Lung (tissue), 11 donors: ENCODE measurements at regions not wholly inside any gene's neighbourhood (a gene's known extent, or its start where the extent isn't known, plus 50 kb on each side); places are given as distances from the start of the nearest gene placed in this dataset.
A peak's percentile ranks its signal among the peaks of the same experiment; 100 is the strongest.
"Not testable (repeated sequence)": the region's sequence is repeated elsewhere in the genome, so short reads cannot be mapped to it uniquely, and the experiment has no call there.

Experiments
- ATAC-seq: fragments of 200-7000 bp; cut with Tn5 transposase; one replicate; pipeline ENCODE4 v1.9.1; 2020; ENCODE audit warnings: moderate number of reproducible peaks; ENCODE audit not compliant: insufficient read depth, low FRiP score
- DNase-seq, 3 donors: peaks; one replicate each; pipeline ENCODE4 v3.0.0-alpha.2; 2013 to 2017
- H3K27ac ChIP-seq, 2 donors: one replicate each; pipeline ENCODE4 v1.5.1; 2013; ENCODE audit warnings: mild to moderate bottlenecking in 2 of 2, moderate library complexity in 2 of 2, control low read depth in 1 of 2, inconsistent platforms in 1 of 2, low read depth in 1 of 2, low read length in 1 of 2
- H3K27me3 ChIP-seq, 3 donors: one replicate each; pipeline ENCODE4 v1.5.1; 2013; ENCODE audit warnings: low read length in 2 of 3; ENCODE audit not compliant: control insufficient read depth in 3 of 3, insufficient read depth in 3 of 3
- H3K36me3 ChIP-seq, 4 donors: one replicate each; pipeline ENCODE4 v1.5.1; 2013; ENCODE audit warnings: low read length in 4 of 4, mild to moderate bottlenecking in 1 of 4, moderate library complexity in 1 of 4; ENCODE audit not compliant: control insufficient read depth in 4 of 4, insufficient read depth in 4 of 4
- H3K4me1 ChIP-seq, 5 donors: one replicate each; pipeline ENCODE4 v1.5.1; 2013; ENCODE audit warnings: low read length in 5 of 5, mild to moderate bottlenecking in 2 of 5, moderate library complexity in 1 of 5; ENCODE audit not compliant: control insufficient read depth in 5 of 5, insufficient read depth in 5 of 5
- H3K4me3 ChIP-seq: one replicate; pipeline ENCODE4 v1.5.1; 2013; ENCODE audit warnings: mild to moderate bottlenecking, control low read depth, moderate library complexity
- H3K9ac ChIP-seq, 2 donors: one replicate each; pipeline ENCODE4 v1.5.1; 2013; ENCODE audit warnings: low read length in 2 of 2, control low read depth in 1 of 2; ENCODE audit not compliant: insufficient read depth in 1 of 2
- H3K9me3 ChIP-seq, 4 donors: one replicate each; pipeline ENCODE4 v1.5.1; 2013; ENCODE audit warnings: low read length in 3 of 4, mild to moderate bottlenecking in 1 of 4, moderate library complexity in 1 of 4; ENCODE audit not compliant: control insufficient read depth in 4 of 4, insufficient read depth in 3 of 4
- WGBS, 2 donors: extraction: QIAGEN DNeasy Blood & Tissue Kit; methylation state at CpG; one replicate each; pipeline ENCODE4 v1.1.7; 2013; 5-methylcytosine and 5-hydroxymethylcytosine counted together
- TF ChIP-seq, protein P1 (sequence below): IDR thresholded peaks from 2 replicates; pipeline ENCODE4 v1.5.1; 2012; ENCODE audit warnings: mild to moderate bottlenecking; ENCODE audit errors: control extremely low read depth, extremely low read depth
- donor health status: control.
- donor health status: control.
- donor health status: Bipolar disorder and iron deficiency.
- donor health status: healthy.
- donor health status: DM: yes; HTN: yes; CAD: no.

GRCh38 chr16:29184738-29185438, 200.0 kb downstream of the LAT start:
- H3K36me3 ChIP-seq, H3K9ac ChIP-seq, H3K9me3 ChIP-seq, H3K27me3 ChIP-seq, H3K4me3 ChIP-seq: not testable (repeated sequence)
- WGBS, 2 donors: 56 to 65% methylated on average over 39 to 41 of the region's 41 CpGs
- DNase-seq (peak; percentile 70 to 87 (median 78)), ATAC-seq (peak; percentile 66)
- H3K4me1 ChIP-seq: peaks cover 0 to 34% (median 13%) of the 10 kb centered on the region in 5 donors
- H3K27ac ChIP-seq: peak overlapping the region in 1 of 2 donors; percentile 59

GRCh38 chr16:29182940-29183868, 198.4 kb downstream of the LAT start:
- Histone ChIP-seq H3K4me1 (peaks cover 0 to 48% (median 13%) of the 10 kb centered on the region in 5 donors), H3K27ac (peak overlapping the region in 1 of 2 donors; percentile 80)
- H3K36me3 ChIP-seq, DNase-seq, ATAC-seq, H3K27me3 ChIP-seq, H3K9me3 ChIP-seq, H3K9ac ChIP-seq, H3K4me3 ChIP-seq: not testable (repeated sequence)
- WGBS, 2 donors: 91 to 95% methylated on average over 21 to 25 of the region's 25 CpGs

DNA sequence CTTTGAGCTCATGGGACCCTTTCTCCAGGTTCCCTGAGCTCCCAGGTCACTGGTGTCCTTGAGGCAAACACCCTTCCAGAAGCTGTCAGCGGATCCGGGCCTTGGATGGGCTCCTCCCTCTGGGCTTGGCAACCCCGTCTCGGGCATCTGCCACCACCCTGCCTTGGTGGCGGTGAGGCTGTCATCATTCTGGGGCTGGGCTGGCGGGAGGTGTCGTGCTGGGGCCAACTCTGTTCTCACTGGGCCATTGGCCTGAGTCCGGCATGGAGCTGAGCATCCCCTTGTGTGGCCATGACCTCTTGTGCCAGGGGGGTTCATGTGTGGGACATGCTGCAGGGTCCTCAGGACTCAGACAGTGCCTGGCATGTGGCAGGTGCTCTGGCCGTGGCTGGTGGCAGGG, 197.6 kb downstream of the LAT start:
- Histone ChIP-seq H3K4me1 (peaks cover 0 to 51% (median 16%) of the 10 kb centered on the region in 5 donors), H3K9ac (no peak overlapping the region), H3K4me3 (no peak overlapping the region), H3K27me3 (no peaks in the 10 kb centered on the region), H3K36me3 (no peaks in the 10 kb centered on the region), H3K27ac (peak overlapping the region in 1 of 2 donors; percentile 80), H3K9me3 (no peaks in the 10 kb centered on the region)
- DNase-seq (no peak), ATAC-seq (no peak)
- TF ChIP-seq, protein P1, sequence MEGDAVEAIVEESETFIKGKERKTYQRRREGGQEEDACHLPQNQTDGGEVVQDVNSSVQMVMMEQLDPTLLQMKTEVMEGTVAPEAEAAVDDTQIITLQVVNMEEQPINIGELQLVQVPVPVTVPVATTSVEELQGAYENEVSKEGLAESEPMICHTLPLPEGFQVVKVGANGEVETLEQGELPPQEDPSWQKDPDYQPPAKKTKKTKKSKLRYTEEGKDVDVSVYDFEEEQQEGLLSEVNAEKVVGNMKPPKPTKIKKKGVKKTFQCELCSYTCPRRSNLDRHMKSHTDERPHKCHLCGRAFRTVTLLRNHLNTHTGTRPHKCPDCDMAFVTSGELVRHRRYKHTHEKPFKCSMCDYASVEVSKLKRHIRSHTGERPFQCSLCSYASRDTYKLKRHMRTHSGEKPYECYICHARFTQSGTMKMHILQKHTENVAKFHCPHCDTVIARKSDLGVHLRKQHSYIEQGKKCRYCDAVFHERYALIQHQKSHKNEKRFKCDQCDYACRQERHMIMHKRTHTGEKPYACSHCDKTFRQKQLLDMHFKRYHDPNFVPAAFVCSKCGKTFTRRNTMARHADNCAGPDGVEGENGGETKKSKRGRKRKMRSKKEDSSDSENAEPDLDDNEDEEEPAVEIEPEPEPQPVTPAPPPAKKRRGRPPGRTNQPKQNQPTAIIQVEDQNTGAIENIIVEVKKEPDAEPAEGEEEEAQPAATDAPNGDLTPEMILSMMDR: no peak
- WGBS, 2 donors: 94 to 98% methylated on average over 9 of the region's 9 CpGs

DNA sequence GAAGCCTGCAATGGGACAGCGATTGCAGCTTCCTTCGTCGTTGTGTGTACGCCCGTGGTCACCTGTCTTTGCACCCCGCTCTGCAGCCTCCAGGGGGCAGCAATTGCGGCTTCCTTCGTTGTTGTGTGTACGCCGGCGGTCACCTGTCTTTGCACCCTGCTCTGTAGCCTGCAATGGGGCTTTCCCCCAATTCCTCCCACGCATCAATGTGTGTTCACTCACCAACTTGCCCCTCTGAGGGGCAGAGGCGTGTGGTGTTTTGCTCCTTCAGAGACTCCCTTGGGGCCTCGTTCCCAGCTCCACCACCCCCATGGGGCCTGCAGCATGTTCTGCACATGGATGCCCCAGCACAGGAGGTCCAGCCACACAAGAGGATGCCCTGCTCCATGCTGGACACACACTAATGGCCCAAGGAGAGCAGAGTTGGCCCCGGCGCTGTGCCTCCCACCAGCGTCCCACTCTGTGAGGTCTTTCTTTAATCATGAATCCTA, 197.1 kb downstream of the LAT start:
- not testable (repeated sequence) for H3K27me3 ChIP-seq, H3K36me3 ChIP-seq, H3K9ac ChIP-seq, ATAC-seq, DNase-seq, H3K4me3 ChIP-seq, H3K9me3 ChIP-seq
- H3K4me1 ChIP-seq: peaks cover 0 to 49% (median 16%) of the 10 kb centered on the region in 5 donors
- WGBS, 2 donors: 82 to 84% methylated on average over 17 of the region's 17 CpGs
- H3K27ac ChIP-seq: peak overlapping the region in 1 of 2 donors; percentile 21

- not testable (repeated sequence) for ATAC-seq, H3K9ac ChIP-seq, DNase-seq, H3K27ac ChIP-seq, H3K9me3 ChIP-seq, H3K4me3 ChIP-seq, H3K36me3 ChIP-seq, H3K27me3 ChIP-seq
- peaks cover 0 to 45% (median 16%) of the 10 kb centered on the region in 5 donors for H3K4me1 ChIP-seq
- WGBS, 2 donors: 91 to 94% methylated on average over 11 to 13 of the region's 13 CpGs
These were observed 196.5 kb downstream of the LAT start for GRCh38 chr16:29181254-29181780.

GRCh38 chr16:29180206-29180600, 195.4 kb downstream of the LAT start:
- peaks cover 0 to 34% (median 12%) of the 10 kb centered on the region in 5 donors for H3K4me1 ChIP-seq
- not testable (repeated sequence) for ATAC-seq, H3K4me3 ChIP-seq, H3K9ac ChIP-seq, H3K27me3 ChIP-seq, H3K36me3 ChIP-seq, DNase-seq, H3K9me3 ChIP-seq
- WGBS, 2 donors: 94 to 96% methylated on average over 12 to 15 of the region's 15 CpGs
- H3K27ac ChIP-seq: peak overlapping the region in 1 of 2 donors; percentile 76
